HEK293 (cell line): ENCODE measurements at regions not wholly inside any gene's neighbourhood (a gene's known extent, or its start where the extent isn't known, plus 50 kb on each side); places are given as distances from the start of the nearest gene placed in this dataset.

ENCODE experiments used
- GLI2 ChIP-seq: fragments of 450-650 bp; formaldehyde crosslinking; IDR thresholded peaks from 2 replicates; pipeline ENCODE4; 2017; ENCODE audit warnings: missing biosample characterization, missing genetic modification characterization, low read depth, borderline replicate concordance
- GLIS1 ChIP-seq: fragments of 450-650 bp; formaldehyde crosslinking; IDR thresholded peaks from 2 replicates; pipeline ENCODE4 v1.5.1; 2016; ENCODE audit warnings: missing biosample characterization, missing genetic modification characterization
- GLIS2 ChIP-seq: fragments of 450-650 bp; formaldehyde crosslinking; IDR thresholded peaks from 2 replicates; pipeline ENCODE4 v1.5.1; 2016; ENCODE audit warnings: missing biosample characterization, missing genetic modification characterization
- HOXD13 ChIP-seq: sonication (generic); formaldehyde crosslinking; IDR thresholded peaks from 2 replicates; pipeline ENCODE4 v1.8.0; 2022; ENCODE audit warnings: missing genetic modification reagents, borderline replicate concordance
- REPIN1 ChIP-seq: fragments of 450-650 bp; formaldehyde crosslinking; IDR thresholded peaks from 2 replicates; pipeline ENCODE4 v1.5.1; 2017; ENCODE audit warnings: missing biosample characterization, missing genetic modification characterization, low read depth
- ZBTB17 ChIP-seq: fragments of 450-650 bp; formaldehyde crosslinking; IDR thresholded peaks from 2 replicates; pipeline ENCODE4 v1.5.1; 2016; ENCODE audit warnings: missing biosample characterization, missing genetic modification characterization
- ZBTB8A ChIP-seq: fragments of 450-650 bp; formaldehyde crosslinking; IDR thresholded peaks from 2 replicates; pipeline ENCODE4 v1.5.1; 2016; ENCODE audit warnings: missing biosample characterization, missing genetic modification characterization
- ZNF202 ChIP-seq: fragments of 450-650 bp; formaldehyde crosslinking; IDR thresholded peaks from 2 replicates; pipeline ENCODE4 v1.5.1; 2016; ENCODE audit warnings: missing biosample characterization, missing genetic modification characterization, borderline replicate concordance
- ZNF335 ChIP-seq: fragments of 450-650 bp; formaldehyde crosslinking; conservative IDR thresholded peaks from 2 replicates; pipeline ENCODE4 v1.5.1; 2016; ENCODE audit warnings: missing biosample characterization, missing genetic modification characterization
- ZNF341 ChIP-seq: fragments of 450-650 bp; formaldehyde crosslinking; IDR thresholded peaks from 2 replicates; pipeline ENCODE4; 2016; ENCODE audit warnings: low read depth, missing biosample characterization, missing genetic modification characterization
- ZNF37A ChIP-seq: fragments of 450-650 bp; IDR thresholded peaks from 2 replicates; pipeline ENCODE4 v1.5.1; 2018; ENCODE audit warnings: missing biosample characterization, missing genetic modification characterization
- ZNF473 ChIP-seq: fragments of 450-650 bp; formaldehyde crosslinking; IDR thresholded peaks from 2 replicates; pipeline ENCODE4 v1.5.1; 2017; ENCODE audit warnings: missing biosample characterization, missing genetic modification characterization
- ZNF521 ChIP-seq: fragments of 450-650 bp; formaldehyde crosslinking; IDR thresholded peaks from 2 replicates; pipeline ENCODE4 v1.5.1; 2017; ENCODE audit warnings: missing biosample characterization, mild to moderate bottlenecking, missing genetic modification characterization
- ZNF623 ChIP-seq: fragments of 450-650 bp; formaldehyde crosslinking; IDR thresholded peaks from 2 replicates; pipeline ENCODE4 v1.5.1; 2016; ENCODE audit warnings: missing biosample characterization, missing genetic modification characterization
- ZXDB ChIP-seq: fragments of 450-650 bp; formaldehyde crosslinking; IDR thresholded peaks from 2 replicates; pipeline ENCODE4 v1.5.1; 2016; ENCODE audit warnings: missing biosample characterization, missing genetic modification characterization
- TF ChIP-seq, protein P1 (sequence below): fragments of 450-650 bp; formaldehyde crosslinking; IDR thresholded peaks from 2 replicates; pipeline ENCODE4 v1.5.1; 2016; ENCODE audit warnings: missing biosample characterization, missing genetic modification characterization
- TF ChIP-seq, protein P2 (sequence below): fragments of 450-650 bp; formaldehyde crosslinking; IDR thresholded peaks from 2 replicates; pipeline ENCODE4 v1.5.1; 2016; ENCODE audit warnings: missing biosample characterization, missing genetic modification characterization
- TF ChIP-seq, protein P3 (sequence below): fragments of 450-650 bp; formaldehyde crosslinking; IDR thresholded peaks from 2 replicates; pipeline ENCODE4 v1.5.1; 2016; ENCODE audit warnings: missing biosample characterization, missing genetic modification characterization
- TF ChIP-seq, protein P4 (sequence below): fragments of 450-650 bp; formaldehyde crosslinking; IDR thresholded peaks from 2 replicates; pipeline ENCODE4 v1.5.1; 2016; ENCODE audit warnings: missing biosample characterization, missing genetic modification characterization
- TF ChIP-seq, protein P5 (sequence below): fragments of 450-650 bp; formaldehyde crosslinking; IDR thresholded peaks from 2 replicates; pipeline ENCODE4 v1.5.1; 2016; ENCODE audit warnings: missing biosample characterization, missing genetic modification characterization
- TF ChIP-seq, protein P6 (sequence below): fragments of 450-650 bp; formaldehyde crosslinking; IDR thresholded peaks from 2 replicates; pipeline ENCODE4 v1.5.1; 2016; ENCODE audit warnings: missing biosample characterization, missing genetic modification characterization
- TF ChIP-seq, protein P7 (sequence below): fragments of 450-650 bp; formaldehyde crosslinking; IDR thresholded peaks from 2 replicates; pipeline ENCODE4 v1.5.1; 2016; ENCODE audit warnings: missing biosample characterization, missing genetic modification characterization
- TF ChIP-seq, protein P8 (sequence below): fragments of 450-650 bp; formaldehyde crosslinking; IDR thresholded peaks from 2 replicates; pipeline ENCODE4 v1.5.1; 2017; ENCODE audit warnings: missing biosample characterization, missing genetic modification characterization
- TF ChIP-seq, protein P9 (sequence below): fragments of 450-650 bp; formaldehyde crosslinking; IDR thresholded peaks from 2 replicates; pipeline ENCODE4 v1.5.1; 2016; ENCODE audit warnings: missing biosample characterization, missing genetic modification characterization

DNA sequence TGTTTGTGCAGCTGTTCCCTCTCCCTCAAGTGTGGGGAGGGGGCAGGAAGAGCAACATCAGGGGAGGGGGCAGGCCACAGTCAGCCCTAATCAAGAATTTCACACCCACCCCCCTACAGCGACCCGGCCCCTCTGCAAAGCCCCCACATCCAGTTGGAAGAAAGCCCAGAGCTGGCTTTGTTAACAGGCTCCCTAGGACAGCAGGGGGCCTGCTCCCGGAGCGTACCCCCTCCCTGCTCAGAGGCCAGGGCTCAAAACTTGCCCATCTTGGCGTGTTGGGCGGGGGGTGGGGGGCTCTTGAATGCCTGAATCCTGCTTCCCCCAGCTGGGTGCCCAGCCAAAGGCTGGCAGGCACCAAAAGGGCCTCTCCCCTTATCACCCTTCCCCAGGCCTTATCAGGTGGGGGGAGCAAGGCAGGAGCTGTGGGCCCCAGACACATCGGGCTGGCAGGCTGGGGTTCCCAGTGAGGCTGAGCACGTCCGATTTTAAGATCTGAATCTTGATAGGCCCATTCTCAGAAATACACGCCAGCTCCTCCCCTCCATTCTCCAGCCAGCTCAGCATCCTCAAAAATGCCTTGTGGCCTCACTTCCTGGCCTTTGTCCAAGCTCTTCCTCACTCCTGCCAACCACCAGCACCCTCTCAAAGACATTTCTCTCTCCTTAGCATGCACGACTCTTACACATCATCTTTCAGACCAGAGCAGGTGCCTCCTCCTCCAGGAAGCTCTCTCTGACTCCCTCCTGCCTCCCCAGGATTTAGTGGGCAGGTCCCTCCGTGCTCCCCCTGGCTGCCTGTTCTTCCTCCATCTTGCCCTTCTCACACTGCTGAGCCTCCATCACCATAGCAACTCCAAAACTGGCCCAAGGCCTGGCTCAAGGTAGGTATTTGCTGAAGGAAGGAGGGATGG lies 384.8 kb downstream of the MN1 start (continued):
- TF ChIP-seq, protein P1, sequence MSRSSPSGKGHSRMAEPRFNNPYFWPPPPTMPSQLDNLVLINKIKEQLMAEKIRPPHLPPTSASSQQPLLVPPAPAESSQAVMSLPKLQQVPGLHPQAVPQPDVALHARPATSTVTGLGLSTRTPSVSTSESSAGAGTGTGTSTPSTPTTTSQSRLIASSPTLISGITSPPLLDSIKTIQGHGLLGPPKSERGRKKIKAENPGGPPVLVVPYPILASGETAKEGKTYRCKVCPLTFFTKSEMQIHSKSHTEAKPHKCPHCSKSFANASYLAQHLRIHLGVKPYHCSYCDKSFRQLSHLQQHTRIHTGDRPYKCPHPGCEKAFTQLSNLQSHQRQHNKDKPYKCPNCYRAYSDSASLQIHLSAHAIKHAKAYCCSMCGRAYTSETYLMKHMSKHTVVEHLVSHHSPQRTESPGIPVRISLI (tag by site-specific recombination), result no peak
- TF ChIP-seq ZXDB (no peak), HOXD13 (CRISPR knock-in tag) (no peak), ZNF202 (tag by site-specific recombination) (no peak), ZNF521 (tag by site-specific recombination) (no peak), ZBTB8A (tag by site-specific recombination) (peak; percentile 76), ZNF335 (peak; percentile 65), ZNF473 (tag by site-specific recombination) (no peak), GLIS2 (peak; percentile 44; the same call in 1 of the 2 replicates), ZNF37A (tag by site-specific recombination) (no peak), GLI2 (tag by site-specific recombination) (no peak), REPIN1 (no peak), GLIS1 (tag by site-specific recombination) (peak; percentile 95), ZNF623 (tag by site-specific recombination) (no peak), ZBTB17 (tag by site-specific recombination) (peak; percentile 87), ZNF341 (tag by site-specific recombination) (peak; percentile 71)
- TF ChIP-seq, protein P2, sequence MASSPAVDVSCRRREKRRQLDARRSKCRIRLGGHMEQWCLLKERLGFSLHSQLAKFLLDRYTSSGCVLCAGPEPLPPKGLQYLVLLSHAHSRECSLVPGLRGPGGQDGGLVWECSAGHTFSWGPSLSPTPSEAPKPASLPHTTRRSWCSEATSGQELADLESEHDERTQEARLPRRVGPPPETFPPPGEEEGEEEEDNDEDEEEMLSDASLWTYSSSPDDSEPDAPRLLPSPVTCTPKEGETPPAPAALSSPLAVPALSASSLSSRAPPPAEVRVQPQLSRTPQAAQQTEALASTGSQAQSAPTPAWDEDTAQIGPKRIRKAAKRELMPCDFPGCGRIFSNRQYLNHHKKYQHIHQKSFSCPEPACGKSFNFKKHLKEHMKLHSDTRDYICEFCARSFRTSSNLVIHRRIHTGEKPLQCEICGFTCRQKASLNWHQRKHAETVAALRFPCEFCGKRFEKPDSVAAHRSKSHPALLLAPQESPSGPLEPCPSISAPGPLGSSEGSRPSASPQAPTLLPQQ, result peak; percentile 99
- TF ChIP-seq, protein P3, sequence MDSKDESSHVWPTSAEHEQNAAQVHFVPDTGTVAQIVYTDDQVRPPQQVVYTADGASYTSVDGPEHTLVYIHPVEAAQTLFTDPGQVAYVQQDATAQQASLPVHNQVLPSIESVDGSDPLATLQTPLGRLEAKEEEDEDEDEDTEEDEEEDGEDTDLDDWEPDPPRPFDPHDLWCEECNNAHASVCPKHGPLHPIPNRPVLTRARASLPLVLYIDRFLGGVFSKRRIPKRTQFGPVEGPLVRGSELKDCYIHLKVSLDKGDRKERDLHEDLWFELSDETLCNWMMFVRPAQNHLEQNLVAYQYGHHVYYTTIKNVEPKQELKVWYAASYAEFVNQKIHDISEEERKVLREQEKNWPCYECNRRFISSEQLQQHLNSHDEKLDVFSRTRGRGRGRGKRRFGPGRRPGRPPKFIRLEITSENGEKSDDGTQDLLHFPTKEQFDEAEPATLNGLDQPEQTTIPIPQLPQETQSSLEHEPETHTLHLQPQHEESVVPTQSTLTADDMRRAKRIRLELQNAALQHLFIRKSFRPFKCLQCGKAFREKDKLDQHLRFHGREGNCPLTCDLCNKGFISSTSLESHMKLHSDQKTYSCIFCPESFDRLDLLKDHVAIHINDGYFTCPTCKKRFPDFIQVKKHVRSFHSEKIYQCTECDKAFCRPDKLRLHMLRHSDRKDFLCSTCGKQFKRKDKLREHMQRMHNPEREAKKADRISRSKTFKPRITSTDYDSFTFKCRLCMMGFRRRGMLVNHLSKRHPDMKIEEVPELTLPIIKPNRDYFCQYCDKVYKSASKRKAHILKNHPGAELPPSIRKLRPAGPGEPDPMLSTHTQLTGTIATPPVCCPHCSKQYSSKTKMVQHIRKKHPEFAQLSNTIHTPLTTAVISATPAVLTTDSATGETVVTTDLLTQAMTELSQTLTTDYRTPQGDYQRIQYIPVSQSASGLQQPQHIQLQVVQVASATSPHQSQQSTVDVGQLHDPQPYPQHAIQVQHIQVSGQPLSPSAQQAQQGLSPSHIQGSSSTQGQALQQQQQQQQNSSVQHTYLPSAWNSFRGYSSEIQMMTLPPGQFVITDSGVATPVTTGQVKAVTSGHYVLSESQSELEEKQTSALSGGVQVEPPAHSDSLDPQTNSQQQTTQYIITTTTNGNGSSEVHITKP (tag by site-specific recombination), result 0 out of 2 replicates have a peak, but pooled peaks have one; percentile 44
- TF ChIP-seq, protein P4, sequence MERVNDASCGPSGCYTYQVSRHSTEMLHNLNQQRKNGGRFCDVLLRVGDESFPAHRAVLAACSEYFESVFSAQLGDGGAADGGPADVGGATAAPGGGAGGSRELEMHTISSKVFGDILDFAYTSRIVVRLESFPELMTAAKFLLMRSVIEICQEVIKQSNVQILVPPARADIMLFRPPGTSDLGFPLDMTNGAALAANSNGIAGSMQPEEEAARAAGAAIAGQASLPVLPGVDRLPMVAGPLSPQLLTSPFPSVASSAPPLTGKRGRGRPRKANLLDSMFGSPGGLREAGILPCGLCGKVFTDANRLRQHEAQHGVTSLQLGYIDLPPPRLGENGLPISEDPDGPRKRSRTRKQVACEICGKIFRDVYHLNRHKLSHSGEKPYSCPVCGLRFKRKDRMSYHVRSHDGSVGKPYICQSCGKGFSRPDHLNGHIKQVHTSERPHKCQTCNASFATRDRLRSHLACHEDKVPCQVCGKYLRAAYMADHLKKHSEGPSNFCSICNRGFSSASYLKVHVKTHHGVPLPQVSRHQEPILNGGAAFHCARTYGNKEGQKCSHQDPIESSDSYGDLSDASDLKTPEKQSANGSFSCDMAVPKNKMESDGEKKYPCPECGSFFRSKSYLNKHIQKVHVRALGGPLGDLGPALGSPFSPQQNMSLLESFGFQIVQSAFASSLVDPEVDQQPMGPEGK (tag by site-specific recombination), result no peak
- TF ChIP-seq, protein P5, sequence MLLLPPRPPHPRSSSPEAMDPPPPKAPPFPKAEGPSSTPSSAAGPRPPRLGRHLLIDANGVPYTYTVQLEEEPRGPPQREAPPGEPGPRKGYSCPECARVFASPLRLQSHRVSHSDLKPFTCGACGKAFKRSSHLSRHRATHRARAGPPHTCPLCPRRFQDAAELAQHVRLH (tag by site-specific recombination), result 0 out of 2 replicates have a peak, but pooled peaks have one; percentile 60
- TF ChIP-seq, protein P6, sequence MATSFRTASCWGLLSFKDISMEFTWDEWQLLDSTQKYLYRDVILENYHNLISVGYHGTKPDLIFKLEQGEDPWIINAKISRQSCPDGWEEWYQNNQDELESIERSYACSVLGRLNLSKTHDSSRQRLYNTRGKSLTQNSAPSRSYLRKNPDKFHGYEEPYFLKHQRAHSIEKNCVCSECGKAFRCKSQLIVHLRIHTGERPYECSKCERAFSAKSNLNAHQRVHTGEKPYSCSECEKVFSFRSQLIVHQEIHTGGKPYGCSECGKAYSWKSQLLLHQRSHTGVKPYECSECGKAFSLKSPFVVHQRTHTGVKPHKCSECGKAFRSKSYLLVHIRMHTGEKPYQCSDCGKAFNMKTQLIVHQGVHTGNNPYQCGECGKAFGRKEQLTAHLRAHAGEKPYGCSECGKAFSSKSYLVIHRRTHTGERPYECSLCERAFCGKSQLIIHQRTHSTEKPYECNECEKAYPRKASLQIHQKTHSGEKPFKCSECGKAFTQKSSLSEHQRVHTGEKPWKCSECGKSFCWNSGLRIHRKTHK (tag by site-specific recombination), result no peak
- TF ChIP-seq, protein P7, sequence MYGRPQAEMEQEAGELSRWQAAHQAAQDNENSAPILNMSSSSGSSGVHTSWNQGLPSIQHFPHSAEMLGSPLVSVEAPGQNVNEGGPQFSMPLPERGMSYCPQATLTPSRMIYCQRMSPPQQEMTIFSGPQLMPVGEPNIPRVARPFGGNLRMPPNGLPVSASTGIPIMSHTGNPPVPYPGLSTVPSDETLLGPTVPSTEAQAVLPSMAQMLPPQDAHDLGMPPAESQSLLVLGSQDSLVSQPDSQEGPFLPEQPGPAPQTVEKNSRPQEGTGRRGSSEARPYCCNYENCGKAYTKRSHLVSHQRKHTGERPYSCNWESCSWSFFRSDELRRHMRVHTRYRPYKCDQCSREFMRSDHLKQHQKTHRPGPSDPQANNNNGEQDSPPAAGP (tag by site-specific recombination), result no peak
- TF ChIP-seq, protein P8, sequence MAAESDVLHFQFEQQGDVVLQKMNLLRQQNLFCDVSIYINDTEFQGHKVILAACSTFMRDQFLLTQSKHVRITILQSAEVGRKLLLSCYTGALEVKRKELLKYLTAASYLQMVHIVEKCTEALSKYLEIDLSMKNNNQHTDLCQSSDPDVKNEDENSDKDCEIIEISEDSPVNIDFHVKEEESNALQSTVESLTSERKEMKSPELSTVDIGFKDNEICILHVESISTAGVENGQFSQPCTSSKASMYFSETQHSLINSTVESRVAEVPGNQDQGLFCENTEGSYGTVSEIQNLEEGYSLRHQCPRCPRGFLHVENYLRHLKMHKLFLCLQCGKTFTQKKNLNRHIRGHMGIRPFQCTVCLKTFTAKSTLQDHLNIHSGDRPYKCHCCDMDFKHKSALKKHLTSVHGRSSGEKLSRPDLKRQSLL (tag by site-specific recombination), result no peak; the same call in 1 of the 2 replicates
- TF ChIP-seq, protein P9, sequence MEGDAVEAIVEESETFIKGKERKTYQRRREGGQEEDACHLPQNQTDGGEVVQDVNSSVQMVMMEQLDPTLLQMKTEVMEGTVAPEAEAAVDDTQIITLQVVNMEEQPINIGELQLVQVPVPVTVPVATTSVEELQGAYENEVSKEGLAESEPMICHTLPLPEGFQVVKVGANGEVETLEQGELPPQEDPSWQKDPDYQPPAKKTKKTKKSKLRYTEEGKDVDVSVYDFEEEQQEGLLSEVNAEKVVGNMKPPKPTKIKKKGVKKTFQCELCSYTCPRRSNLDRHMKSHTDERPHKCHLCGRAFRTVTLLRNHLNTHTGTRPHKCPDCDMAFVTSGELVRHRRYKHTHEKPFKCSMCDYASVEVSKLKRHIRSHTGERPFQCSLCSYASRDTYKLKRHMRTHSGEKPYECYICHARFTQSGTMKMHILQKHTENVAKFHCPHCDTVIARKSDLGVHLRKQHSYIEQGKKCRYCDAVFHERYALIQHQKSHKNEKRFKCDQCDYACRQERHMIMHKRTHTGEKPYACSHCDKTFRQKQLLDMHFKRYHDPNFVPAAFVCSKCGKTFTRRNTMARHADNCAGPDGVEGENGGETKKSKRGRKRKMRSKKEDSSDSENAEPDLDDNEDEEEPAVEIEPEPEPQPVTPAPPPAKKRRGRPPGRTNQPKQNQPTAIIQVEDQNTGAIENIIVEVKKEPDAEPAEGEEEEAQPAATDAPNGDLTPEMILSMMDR (tag by site-specific recombination), result no peak
